Hepatocyte (in vitro differentiated cells): ENCODE measurements at regions not wholly inside any gene's neighbourhood (a gene's known extent, or its start where the extent isn't known, plus 50 kb on each side); places are given as distances from the start of the nearest gene placed in this dataset.

Experiments used
- DNase-seq: peaks from one replicate; pipeline ENCODE4 v3.0.0-alpha.2; 2016; ENCODE audit warnings: low spot score
- H2AFZ ChIP-seq: fragments of 200-600 bp; sonication (generic); 2 replicates; pipeline ENCODE4 v1.6.0; 2016; ENCODE audit warnings: antibody characterized with exemption, mild to moderate bottlenecking
- H3K27ac ChIP-seq: fragments of 200-600 bp; sonication (generic); 2 replicates; pipeline ENCODE4 v1.5.1; 2016; ENCODE audit warnings: mild to moderate bottlenecking
- H3K27me3 ChIP-seq: fragments of 200-600 bp; sonication (generic); 2 replicates; pipeline ENCODE4 v1.6.1; 2016
- H3K36me3 ChIP-seq: fragments of 200-600 bp; sonication (generic); replicated peaks from 2 replicates; pipeline ENCODE4 v1.5.1; 2016; ENCODE audit warnings: low read depth; ENCODE audit not compliant: insufficient read depth
- H3K4me1 ChIP-seq: fragments of 200-600 bp; sonication (generic); 2 replicates; pipeline ENCODE4 v1.5.1; 2016; ENCODE audit warnings: mild to moderate bottlenecking, moderate library complexity; ENCODE audit not compliant: insufficient read depth
- H3K4me2 ChIP-seq: fragments of 200-600 bp; sonication (generic); 2 replicates; pipeline ENCODE4 v1.6.0; 2016
- H3K4me3 ChIP-seq: fragments of 200-600 bp; sonication (generic); 2 replicates; pipeline ENCODE4 v1.5.1; 2016; ENCODE audit warnings: mild to moderate bottlenecking
- H3K79me2 ChIP-seq: fragments of 200-600 bp; sonication (generic); 2 replicates; pipeline ENCODE4 v1.6.0; 2017; ENCODE audit warnings: mild to moderate bottlenecking
- H3K9me2 ChIP-seq: fragments of 200-600 bp; sonication (generic); replicated peaks from 2 replicates; pipeline ENCODE4 v1.6.0; 2017; ENCODE audit warnings: mild to moderate bottlenecking; ENCODE audit not compliant: insufficient read depth
- H3K9me3 ChIP-seq: fragments of 200-600 bp; sonication (generic); 2 replicates; pipeline ENCODE4 v1.5.1; 2016; ENCODE audit warnings: low read depth, mild to moderate bottlenecking
- H4K20me1 ChIP-seq: fragments of 200-600 bp; sonication (generic); 2 replicates; pipeline ENCODE4 v1.6.0; 2016; ENCODE audit warnings: mild to moderate bottlenecking; ENCODE audit not compliant: insufficient read depth, poor library complexity, severe bottlenecking
- CTCF ChIP-seq: fragments of 200-600 bp; sonication (generic); IDR thresholded peaks from 2 replicates; pipeline ENCODE4 v1.5.1; 2016; ENCODE audit warnings: antibody characterized with exemption, mild to moderate bottlenecking; ENCODE audit not compliant: poor library complexity
- EZH2 ChIP-seq: fragments of 200-600 bp; sonication (generic); IDR thresholded peaks from 2 replicates; pipeline ENCODE4 v1.6.1; 2016; ENCODE audit warnings: antibody characterized with exemption, mild to moderate bottlenecking, borderline replicate concordance
- EZH2phosphoT487 ChIP-seq: fragments of 200-600 bp; sonication (generic); IDR thresholded peaks from one replicate; pipeline ENCODE4 v1.6.1; 2018; ENCODE audit warnings: antibody characterized with exemption, mild to moderate bottlenecking, low read depth, moderate library complexity; ENCODE audit not compliant: unreplicated experiment, severe bottlenecking
- WGBS: methylation state at CpG from one replicate; pipeline ENCODE4 v1.1.6; 2016; ENCODE audit warnings: low lambda C conversion rate; ENCODE audit errors: missing lambda C conversion rate; 5-methylcytosine and 5-hydroxymethylcytosine counted together

GRCh38 chr15:98384328-98385029 is 263.9 kb upstream of the IGF1R start:
- Histone ChIP-seq H3K9me3 (no peaks in the 10 kb centered on the region), H3K9me2 (no peaks in the 10 kb centered on the region), H3K79me2 (no peaks in the 10 kb centered on the region), H3K27me3 (no peaks in the 10 kb centered on the region), H3K36me3 (no peaks in the 10 kb centered on the region), H3K4me3 (no peak overlapping the region), H3K4me1 (no peaks in the 10 kb centered on the region), H2AFZ (no peak overlapping the region), H3K27ac (no peak overlapping the region), H3K4me2 (no peak overlapping the region), H4K20me1 (no peaks in the 10 kb centered on the region)
- TF ChIP-seq CTCF, result no peak
- TF ChIP-seq EZH2phosphoT487, result no peak
- no peak for TF ChIP-seq EZH2
- WGBS, result 81% methylated on average over 9 of the region's 9 CpGs
- DNase-seq, result no peak

GRCh38 chr15:98385752-98386381 is 262.5 kb upstream of the IGF1R start:
- 75% methylated on average over 11 of the region's 11 CpGs for WGBS
- H3K4me3 ChIP-seq, result no peak overlapping the region
- H3K4me2 ChIP-seq, result no peak overlapping the region
- no peaks in the 10 kb centered on the region for H3K36me3 ChIP-seq
- no peaks in the 10 kb centered on the region for H3K79me2 ChIP-seq
- no peak for TF ChIP-seq EZH2
- no peak for TF ChIP-seq CTCF
- no peak for TF ChIP-seq EZH2phosphoT487
- no peaks in the 10 kb centered on the region for H3K9me3 ChIP-seq
- H3K9me2 ChIP-seq, result no peaks in the 10 kb centered on the region
- no peak overlapping the region for H2AFZ ChIP-seq
- H3K27ac ChIP-seq, result no peak overlapping the region
- H3K4me1 ChIP-seq, result no peaks in the 10 kb centered on the region
- H4K20me1 ChIP-seq, result no peaks in the 10 kb centered on the region
- DNase-seq, result no peak
- no peaks in the 10 kb centered on the region for H3K27me3 ChIP-seq

- no peaks in the 10 kb centered on the region for H3K9me3 ChIP-seq
- TF ChIP-seq CTCF (no peak), EZH2 (no peak), EZH2phosphoT487 (no peak)
- no peak for DNase-seq
- WGBS, result 93% methylated on average over 8 of the region's 8 CpGs
- H3K27me3 ChIP-seq, result no peaks in the 10 kb centered on the region
- H3K9me2 ChIP-seq, result no peaks in the 10 kb centered on the region
- no peak overlapping the region for H3K4me3 ChIP-seq
- no peaks in the 10 kb centered on the region for H4K20me1 ChIP-seq
- no peaks in the 10 kb centered on the region for H3K36me3 ChIP-seq
- no peak overlapping the region for H2AFZ ChIP-seq
- H3K27ac ChIP-seq, result no peak overlapping the region
- H3K79me2 ChIP-seq, result no peaks in the 10 kb centered on the region
- no peaks in the 10 kb centered on the region for H3K4me1 ChIP-seq
- no peak overlapping the region for H3K4me2 ChIP-seq
Measured at GRCh38 chr15:98386561-98386960, 261.8 kb upstream of the IGF1R start.
